HepG2 (cell line): ENCODE measurements at regions not wholly inside any gene's neighbourhood (a gene's known extent, or its start where the extent isn't known, plus 50 kb on each side); places are given as distances from the start of the nearest gene placed in this dataset.

Source experiments
- CEBPG ChIP-seq: IDR thresholded peaks from 2 replicates; pipeline ENCODE4 v1.6.1; 2016
- CTCF ChIP-seq: sonication (generic); formaldehyde crosslinking; IDR thresholded peaks from 2 replicates; pipeline ENCODE4 v1.5.0; 2020; ENCODE audit warnings: mild to moderate bottlenecking, missing genetic modification reagents, moderate library complexity
- GFI1 ChIP-seq: sonication (generic); formaldehyde crosslinking; IDR thresholded peaks from 2 replicates; pipeline ENCODE4 v1.5.0; 2020; ENCODE audit warnings: missing genetic modification reagents, mild to moderate bottlenecking, borderline replicate concordance
- HOXA3 ChIP-seq: sonication (generic); formaldehyde crosslinking; IDR thresholded peaks from 2 replicates; pipeline ENCODE4 v1.5.0; 2020; ENCODE audit warnings: missing genetic modification reagents
- HOXA5 ChIP-seq: sonication (generic); formaldehyde crosslinking; IDR thresholded peaks from 2 replicates; pipeline ENCODE4 v1.4.0; 2020; ENCODE audit warnings: missing genetic modification reagents
- RAD21 ChIP-seq: fragments of 450-650 bp; formaldehyde crosslinking; IDR thresholded peaks from 2 replicates; pipeline ENCODE4 v1.5.0; 2020; ENCODE audit warnings: mild to moderate bottlenecking
- SIN3A ChIP-seq: IDR thresholded peaks from 2 replicates; pipeline ENCODE4 v1.6.1; 2011; ENCODE audit warnings: low read depth, mild to moderate bottlenecking, control low read depth, low read length, borderline replicate concordance
- SNAI1 ChIP-seq: sonication (generic); formaldehyde crosslinking; IDR thresholded peaks from 2 replicates; pipeline ENCODE4 v1.5.0; 2020; ENCODE audit warnings: mild to moderate bottlenecking, missing genetic modification reagents, borderline replicate concordance
- SNAPC2 ChIP-seq: sonication (generic); formaldehyde crosslinking; IDR thresholded peaks from 2 replicates; pipeline ENCODE4 v1.8.1; 2022; ENCODE audit warnings: mild to moderate bottlenecking, missing genetic modification reagents
- TFAP4 ChIP-seq: sonication (generic); IDR thresholded peaks from 2 replicates; pipeline ENCODE4 v1.6.1; 2016; ENCODE audit warnings: low read depth, borderline replicate concordance
- THRA ChIP-seq: sonication (generic); formaldehyde crosslinking; IDR thresholded peaks from 2 replicates; pipeline ENCODE4 v1.4.0; 2020; ENCODE audit warnings: missing genetic modification reagents, borderline replicate concordance
- YY1 ChIP-seq: IDR thresholded peaks from 2 replicates; pipeline ENCODE4 v1.6.1; 2011; ENCODE audit warnings: low read length, low read depth, moderate library complexity, mild to moderate bottlenecking; ENCODE audit not compliant: insufficient read depth, insufficient replicate concordance
- ZNF792 ChIP-seq: IDR thresholded peaks from 2 replicates; pipeline ENCODE4 v1.6.1; 2016

DNA sequence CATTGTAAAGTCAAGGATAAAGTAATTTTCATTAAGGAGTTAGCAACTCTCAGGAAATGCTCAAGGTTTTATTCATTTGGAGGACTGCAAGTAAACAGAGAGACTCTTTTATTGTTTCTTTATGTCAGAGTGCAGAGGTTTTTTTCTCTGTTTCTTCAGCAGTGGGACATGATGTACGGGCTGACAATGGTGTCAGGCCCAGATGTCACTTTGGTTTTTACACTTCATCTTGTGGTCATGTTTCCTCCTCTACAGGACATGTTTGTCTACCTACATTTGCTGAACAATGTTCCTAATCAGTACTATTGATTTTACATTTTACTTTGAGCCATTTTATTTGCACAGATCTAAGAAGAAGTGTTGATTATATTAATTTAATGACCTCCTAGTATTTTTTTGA lies 72.8 kb upstream of the PARP8 start:
- TF ChIP-seq CTCF (CRISPR knock-in tag) (no peak), THRA (CRISPR knock-in tag) (no peak), TFAP4 (no peak), YY1 (no peak), CEBPG (CRISPR knock-in tag) (no peak), ZNF792 (CRISPR knock-in tag) (no peak), SNAPC2 (CRISPR knock-in tag) (no peak), HOXA3 (CRISPR knock-in tag) (no peak), SNAI1 (CRISPR knock-in tag) (no peak), SIN3A (no peak), HOXA5 (CRISPR knock-in tag) (no peak), RAD21 (CRISPR knock-in tag) (no peak), GFI1 (CRISPR knock-in tag) (no peak)
